CD4-positive, alpha-beta T cell treated with Interleukin-1 beta for 1 hour (primary cell): ENCODE measurements at regions not wholly inside any gene's neighbourhood (a gene's known extent, or its start where the extent isn't known, plus 50 kb on each side); places are given as distances from the start of the nearest gene placed in this dataset.
A peak's percentile ranks its signal among the peaks of the same experiment; 100 is the strongest.

ENCODE experiments used
- DNase-seq, 2 donors: peaks; one replicate each; pipeline ENCODE4 v3.0.0-alpha.2; 2020 to 2022

DNA sequence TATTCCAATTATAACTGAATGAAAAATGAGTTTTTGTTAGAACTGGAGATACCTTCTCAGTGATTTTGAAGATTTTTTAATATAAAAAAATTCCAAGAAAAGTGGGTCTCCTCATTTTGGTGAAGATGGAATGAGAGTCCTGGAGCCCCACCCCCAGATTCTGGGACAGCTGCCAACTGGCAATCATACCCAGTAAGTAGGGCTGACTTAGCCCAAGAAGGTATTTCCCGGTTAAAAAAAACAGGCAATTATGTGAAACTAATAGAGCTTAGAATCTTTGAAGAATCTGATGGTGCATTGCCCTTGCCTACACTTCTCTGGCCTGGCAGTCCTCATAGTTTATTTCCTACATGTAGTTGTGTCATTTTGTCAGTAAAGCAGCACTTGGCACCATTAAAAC, 52.8 kb upstream of the VWDE start:
- no peak for DNase-seq

DNA sequence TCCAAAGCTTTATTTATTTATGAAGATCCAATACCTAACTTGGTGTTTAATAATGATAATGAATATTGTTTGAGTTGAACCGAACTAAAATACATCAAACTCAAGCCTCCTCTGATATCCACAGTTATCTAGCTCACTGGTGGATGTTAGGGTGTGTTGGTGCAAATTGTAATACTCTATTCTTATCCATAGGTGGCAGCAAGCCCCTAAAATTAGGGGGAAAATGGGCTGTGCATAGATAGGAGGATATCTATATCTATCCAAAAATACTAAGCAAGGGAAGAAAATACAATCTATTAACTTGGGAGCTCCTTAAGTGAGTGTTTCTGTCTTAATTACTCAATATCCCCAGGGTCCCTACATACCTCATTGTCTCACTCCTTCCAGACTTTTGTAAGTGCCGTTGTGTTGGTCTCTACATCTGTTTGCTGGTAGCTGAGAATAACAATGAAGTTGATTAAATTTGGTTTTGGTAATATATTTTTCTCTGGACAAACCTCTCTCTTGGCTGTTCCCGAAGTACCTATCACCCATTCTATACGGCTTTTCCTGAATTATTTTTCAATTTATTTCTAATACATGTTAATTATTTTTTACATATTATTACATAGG, 55.0 kb upstream of the VWDE start:
- DNase-seq, result peak in 1 of 2 donors; percentile 36

GRCh38 chr7:12467837-12468236, 64.2 kb upstream of the VWDE start:
- no peak for DNase-seq

DNA sequence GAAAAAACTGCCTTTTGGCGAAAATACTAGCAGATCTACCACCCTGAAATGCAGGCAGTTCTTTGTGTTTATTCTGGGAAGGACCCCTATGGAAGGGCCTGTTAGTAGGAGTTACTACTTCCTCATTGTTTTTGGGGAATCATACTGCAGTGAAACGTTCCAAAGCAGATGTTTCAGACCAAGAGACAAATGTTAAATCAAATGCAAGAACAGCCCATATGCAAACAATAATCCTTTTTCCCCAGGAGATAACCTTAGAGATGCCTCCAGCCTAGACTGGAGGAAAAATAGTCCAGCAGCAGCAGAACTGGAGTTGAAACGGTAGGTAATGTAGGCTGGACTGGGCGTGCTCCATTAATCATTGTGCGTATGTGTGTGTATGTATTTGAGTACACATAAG, 65.9 kb upstream of the VWDE start:
- DNase-seq, result no peak

DNA sequence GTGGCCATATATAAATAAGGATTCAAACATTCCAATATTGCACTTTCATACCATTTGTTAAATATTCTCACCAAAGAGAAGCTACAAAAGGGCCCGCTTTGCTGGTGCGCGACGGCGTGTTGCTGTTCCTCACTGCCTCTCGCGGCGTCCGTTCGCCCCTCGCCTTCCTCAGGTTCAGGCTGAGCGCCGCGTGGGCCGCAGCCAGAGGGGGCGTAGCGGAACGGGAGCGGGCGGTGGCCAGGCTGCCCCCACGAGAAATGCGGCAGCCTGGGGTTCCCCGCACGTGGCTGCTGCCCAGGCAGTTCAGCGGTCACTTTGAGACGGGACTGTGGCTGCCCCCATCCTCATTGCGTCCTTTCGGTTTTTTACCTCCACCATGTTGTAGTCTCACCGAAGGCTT, 67.3 kb upstream of the VWDE start:
- no peak for DNase-seq

DNA sequence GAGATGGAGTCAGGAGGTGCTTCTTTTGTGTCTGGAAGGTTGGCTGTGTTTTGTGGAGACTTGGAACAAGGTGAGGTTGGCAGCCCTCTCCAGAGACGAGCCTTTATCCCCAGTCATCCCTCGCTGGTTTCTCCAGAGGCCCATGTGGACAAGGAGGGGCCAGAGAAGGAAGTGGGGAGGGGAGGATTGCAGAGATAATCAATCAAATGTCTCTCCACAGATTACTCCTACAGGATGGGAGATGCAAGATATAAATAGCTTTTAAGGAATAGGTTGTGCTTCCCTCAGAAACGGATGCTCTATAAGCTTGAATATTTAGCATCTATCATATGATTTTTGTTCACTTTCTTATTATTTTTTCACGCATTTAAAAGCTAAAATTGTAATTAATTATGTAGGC, 70.4 kb upstream of the VWDE start:
- no peak for DNase-seq

DNA sequence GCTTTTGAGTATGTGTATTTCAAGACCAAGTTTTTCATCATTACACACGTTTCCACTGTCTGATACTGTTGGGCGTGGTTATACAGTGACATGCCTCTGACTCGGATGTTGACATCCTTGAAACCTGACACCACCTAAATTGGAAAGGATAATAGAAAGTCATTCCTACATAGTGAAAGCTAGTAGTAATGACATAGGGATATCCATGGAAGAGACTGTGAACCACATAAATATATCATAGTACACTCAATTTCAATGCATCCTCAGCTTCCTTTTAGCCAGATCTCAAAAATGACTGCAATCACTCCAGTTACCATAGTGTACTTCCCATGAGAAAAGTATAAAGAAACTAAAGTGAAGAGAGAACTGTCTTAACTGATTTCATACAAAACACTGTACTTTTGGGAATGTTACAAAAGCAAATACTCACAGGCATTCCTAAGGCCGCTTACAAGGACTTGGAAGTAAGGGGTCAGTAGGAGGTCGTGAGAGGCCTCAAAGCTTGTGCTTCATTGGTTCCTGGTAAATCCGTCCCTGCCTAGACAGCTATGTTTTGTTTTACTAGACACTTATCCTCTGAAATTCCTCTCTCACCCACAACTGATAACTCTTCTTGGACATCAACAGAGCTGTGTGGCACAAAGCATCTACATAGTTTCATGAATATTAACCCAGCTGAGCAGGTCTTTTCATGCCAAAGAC, 71.8 kb upstream of the VWDE start:
- no peak for DNase-seq

- no peak for DNase-seq
These were observed 74.0 kb upstream of the VWDE start for GRCh38 chr7:12477620-12478019.

DNA sequence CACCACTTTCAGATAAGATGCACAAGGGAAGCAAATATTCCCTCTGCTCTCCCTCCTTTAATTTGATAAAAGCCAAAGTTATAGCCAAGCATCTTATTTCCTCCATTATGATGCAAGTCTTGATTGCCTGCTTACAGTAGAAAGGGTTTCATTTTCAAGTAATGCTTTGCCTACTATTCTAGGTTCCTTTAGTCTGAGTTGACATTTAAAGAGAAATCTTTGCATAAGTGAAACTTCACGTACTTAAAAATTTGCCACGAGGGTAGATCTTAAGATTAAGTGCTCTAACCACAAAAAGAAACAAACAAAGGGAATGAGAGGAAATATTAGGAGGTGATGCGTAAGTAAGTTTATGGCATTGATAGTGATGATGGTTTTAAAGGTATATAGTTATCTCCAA, 78.1 kb upstream of the VWDE start:
- DNase-seq, result no peak

GRCh38 chr7:12485845-12486244, 82.2 kb upstream of the VWDE start:
- DNase-seq, result no peak

- no peak for DNase-seq
These were observed 82.2 kb upstream of the SCIN start for GRCh38 chr7:12488341-12488740.

DNA sequence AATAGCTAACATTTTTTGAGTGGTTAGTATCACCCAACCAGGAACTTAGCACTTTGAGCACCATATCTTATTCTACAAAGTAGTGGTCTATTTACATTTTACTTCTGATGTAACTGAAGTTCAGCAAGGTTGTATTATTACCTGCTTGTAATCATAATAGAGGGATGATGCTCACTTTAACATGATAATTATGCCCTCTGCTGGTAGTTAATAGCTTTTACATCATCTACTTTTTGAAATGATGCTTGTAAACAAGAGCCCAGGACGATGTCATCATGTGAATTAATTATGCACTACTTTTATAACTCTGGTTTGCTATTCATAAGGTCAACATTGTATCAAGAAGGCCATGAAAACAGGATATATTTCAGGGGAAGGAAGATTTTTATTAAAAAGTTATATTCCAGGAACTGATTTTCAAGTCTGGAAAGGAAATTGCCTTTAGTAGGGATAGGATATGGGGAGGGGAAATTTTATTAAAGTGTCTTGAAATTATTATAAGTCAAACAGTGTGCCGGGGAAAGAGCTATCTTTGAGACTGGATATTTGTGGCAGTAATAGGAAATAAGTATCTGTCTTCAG, 80.3 kb upstream of the SCIN start:
- DNase-seq, result peak in 1 of 2 donors; percentile 25

- DNase-seq, result no peak
These were observed 79.6 kb upstream of the SCIN start for GRCh38 chr7:12490940-12491339.

DNA sequence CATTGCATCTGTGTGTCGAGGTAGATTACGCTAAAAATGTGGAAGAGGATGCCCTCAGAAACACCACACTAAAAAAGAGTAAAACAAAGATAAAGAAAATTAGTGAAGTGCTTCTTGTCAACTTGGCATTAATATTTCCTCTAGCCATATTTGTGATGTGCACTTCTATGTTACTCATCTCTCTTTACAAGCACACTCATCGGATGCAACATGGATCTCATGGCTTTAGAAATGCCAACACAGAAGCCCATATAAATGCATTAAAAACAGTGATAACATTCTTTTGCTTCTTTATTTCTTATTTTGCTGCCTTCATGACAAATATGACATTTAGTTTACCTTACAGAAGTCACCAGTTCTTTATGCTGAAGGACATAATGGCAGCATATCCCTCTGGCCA, 79.0 kb upstream of the SCIN start:
- DNase-seq, result no peak

DNA sequence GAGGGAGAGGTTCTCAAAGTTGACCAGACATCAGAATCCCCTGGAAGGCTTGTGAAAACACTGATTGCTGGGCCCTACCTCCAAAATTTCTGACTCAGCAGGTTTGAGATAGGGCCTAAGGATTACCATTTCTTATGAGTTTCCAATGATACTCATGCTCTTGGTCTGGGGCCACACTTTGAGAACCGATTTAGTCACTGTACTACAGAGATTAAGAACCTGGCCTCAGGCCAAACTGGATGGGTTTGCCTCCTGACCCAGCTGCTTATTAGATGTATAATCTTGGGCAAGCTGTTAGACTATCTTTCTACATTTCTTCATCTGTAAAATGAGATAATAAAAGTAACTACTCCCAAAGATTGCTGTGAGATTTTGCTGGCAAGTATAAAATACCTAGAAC, 77.1 kb upstream of the SCIN start:
- no peak for DNase-seq

GRCh38 chr7:12493863-12494686, 76.4 kb upstream of the SCIN start:
- DNase-seq, result no peak

GRCh38 chr7:12494687-12495024, 75.9 kb upstream of the SCIN start:
- no peak for DNase-seq

- DNase-seq, result peak in 1 of 2 donors; percentile 24
These were observed 73.4 kb upstream of the SCIN start for GRCh38 chr7:12496901-12497674.

DNA sequence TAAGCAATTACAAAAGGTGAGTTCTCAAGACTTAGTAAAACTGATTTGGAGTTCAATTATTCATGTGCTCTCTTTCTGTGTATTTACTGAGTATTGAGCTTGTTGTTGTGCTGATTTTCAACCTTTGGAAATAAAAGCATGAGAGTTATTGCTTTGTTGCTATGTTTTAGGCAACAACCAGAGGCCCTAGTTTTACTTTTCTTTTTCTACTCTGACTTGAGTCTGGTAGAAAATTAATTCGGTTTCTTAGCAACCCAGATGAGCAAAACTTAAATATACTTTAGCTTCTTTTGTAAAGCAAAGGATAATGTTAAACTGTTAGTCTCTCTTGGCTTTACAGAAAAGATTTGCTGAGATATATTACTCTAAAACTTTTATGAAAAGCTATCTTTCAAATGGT, 66.4 kb upstream of the SCIN start:
- no peak for DNase-seq

DNA sequence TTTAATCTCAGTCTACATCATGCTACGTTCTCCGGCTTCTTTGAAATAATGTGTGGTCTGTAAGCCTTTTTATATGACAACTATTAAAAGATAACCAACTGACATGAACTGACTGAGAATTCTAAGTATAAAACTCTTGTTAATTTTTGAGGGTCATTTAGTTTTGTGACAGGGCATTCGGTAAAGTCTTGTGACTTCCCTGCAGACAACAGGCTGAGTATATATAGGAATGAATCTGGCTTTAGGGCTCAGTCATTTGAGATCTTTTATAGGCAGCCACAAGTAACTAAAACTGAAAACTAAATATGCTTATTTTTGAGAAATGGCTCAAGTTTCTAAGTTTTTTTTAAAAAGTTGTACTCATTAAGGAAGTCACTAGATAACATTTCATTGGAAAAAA, 62.5 kb upstream of the SCIN start:
- DNase-seq, result no peak

DNA sequence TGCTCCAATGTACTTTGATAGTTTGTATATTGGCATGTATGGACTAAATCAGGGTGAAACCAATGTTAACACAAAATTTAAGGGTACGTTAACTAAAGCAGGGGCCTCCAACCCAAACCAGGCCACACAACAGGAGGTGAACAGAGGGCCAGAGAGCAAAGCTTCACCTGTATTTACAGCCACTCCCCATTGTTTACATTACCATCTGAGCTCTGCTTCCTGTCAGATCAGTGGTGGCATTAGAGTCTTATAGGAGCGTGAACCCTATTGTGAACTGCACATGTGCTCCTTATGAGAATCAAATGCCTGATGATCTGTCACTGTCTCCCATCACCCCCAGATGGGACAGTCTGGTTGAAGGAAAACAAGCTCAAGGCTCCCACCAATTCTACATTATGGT, 62.0 kb upstream of the SCIN start:
- no peak for DNase-seq

- no peak for DNase-seq
These were observed 53.1 kb upstream of the SCIN start for GRCh38 chr7:12517451-12517850.
